NCI-H187 (cell line): ENCODE measurements at regions not wholly inside any gene's neighbourhood (a gene's known extent, or its start where the extent isn't known, plus 50 kb on each side); places are given as distances from the start of the nearest gene placed in this dataset.
"Not testable (repeated sequence)": the region's sequence is repeated elsewhere in the genome, so short reads cannot be mapped to it uniquely, and the experiment has no call there.

Experiments
- DNase-seq, 2 experiments: peaks; one replicate each; lab custom pipeline; 2025; lab: John Stamatoyannopoulos, UW

DNA sequence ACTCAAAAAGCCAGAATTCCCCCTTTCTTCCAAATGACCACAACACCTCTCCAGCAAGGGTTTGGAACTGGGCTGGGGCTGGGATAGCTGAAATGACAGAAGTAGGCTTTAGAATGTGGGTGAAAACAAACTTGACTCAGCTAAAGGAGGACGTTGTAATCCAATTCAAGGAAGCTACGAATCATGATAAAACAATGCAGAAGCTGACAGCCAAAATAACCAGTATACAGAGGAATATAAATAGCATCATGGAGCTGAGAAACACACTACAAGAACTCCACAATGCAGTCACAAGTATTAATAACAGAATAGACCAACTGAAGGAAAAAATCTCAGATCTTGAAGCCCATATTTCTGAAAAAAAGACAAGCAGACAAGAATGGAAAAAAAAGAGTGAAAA, 95.8 kb upstream of the TET2 start:
- DNase-seq: no peak

DNA sequence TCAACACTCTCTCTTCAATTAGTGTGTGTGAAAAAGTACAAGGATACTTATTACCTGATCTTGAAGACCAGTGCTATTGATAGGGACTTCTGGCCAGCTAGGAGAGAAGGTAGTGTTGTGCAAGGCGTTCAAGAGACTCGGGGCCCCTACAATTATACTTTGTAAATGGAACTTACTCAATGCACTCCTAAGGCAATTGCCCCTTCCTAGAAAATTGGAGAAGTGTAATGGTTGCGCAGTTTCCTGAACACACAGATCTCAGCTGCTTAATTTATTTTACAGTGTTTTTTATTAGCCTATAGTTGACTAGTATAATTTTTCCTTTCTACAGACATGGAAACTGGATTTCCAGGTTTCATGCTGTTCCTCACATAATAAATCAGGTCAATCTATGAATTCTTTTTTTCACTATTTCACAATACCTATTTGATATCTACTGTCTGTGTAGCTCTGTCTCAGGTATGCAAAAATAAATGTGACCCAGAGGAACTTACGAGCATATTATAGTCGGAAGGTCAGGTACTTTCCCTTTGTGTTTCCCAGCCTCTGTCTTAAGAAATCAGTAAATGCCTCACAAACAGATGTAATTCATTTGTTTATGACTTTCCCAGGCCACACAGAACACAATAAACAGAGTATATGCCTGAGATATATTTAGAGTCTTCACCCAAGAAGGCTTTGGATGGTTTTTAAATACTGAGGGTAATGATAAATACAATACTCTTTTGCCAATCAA, 89.1 kb upstream of the TET2 start:
- no peak for DNase-seq

DNA sequence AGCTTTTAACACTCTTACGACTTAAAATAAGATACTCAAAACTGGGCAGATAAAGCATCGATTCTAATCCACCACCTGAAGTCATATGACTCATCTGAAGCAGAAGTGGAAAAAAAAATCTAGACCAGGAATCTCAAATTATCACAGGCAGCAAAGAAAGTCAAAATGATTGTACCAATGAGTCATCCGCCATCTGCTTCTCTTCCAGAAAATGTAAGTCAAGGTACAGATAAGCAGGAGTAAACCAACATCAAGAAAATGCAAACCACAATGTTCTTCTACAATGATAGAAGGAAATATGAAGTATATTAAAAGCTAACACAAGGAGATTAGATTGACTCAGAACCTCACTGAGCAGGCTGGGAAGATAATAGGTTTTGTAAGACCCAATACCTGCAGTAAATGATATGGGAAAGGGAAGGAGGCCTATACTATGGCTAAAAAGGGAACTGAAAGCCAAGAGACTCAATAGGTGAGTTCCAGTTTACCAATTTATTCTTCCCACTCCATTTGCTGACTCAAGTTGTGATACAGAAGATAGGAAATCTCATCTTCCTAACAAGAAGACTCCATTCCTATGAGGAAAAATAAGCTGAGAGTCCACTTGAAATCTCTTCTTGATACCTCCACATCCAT, 88.4 kb upstream of the TET2 start:
- no peak for DNase-seq

DNA sequence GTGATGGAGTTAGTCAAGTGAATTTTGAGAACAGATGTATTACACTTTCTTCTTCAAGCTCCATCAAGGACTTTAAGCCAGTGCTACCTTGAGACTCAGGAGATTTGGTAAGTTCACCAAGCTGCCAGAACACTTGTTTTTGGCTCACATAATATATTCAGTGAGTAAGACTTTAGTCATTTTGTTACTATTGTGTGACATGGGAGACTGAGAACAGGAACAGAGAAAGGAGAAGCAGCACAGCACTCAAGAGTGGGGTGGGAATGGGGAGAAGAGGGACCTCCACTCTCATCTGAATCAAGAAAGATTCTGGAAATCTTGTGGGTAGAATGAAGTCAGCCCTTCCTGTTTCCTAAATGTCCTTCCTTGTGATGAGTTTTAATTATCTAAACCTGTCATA, 87.3 kb upstream of the TET2 start:
- no peak for DNase-seq

DNA sequence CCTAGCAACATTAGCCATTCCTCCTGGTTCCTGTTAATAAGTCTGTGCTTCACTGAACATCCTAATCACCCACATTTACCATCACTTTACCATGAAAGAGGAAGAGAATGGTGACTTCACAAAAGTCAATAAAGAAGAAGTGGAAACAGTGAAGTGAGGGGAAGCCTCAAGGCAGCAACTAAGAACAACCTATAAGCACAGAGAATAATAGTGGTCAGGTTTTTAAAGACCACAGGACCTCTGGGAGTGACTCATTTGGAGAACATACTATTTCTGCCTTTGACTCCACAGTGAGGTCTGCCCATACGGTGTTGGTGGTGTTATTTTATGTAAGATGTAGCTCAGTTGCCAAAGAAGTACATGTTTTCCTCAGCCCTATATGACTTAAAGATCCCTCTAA, 86.0 kb upstream of the TET2 start:
- DNase-seq: no peak

DNA sequence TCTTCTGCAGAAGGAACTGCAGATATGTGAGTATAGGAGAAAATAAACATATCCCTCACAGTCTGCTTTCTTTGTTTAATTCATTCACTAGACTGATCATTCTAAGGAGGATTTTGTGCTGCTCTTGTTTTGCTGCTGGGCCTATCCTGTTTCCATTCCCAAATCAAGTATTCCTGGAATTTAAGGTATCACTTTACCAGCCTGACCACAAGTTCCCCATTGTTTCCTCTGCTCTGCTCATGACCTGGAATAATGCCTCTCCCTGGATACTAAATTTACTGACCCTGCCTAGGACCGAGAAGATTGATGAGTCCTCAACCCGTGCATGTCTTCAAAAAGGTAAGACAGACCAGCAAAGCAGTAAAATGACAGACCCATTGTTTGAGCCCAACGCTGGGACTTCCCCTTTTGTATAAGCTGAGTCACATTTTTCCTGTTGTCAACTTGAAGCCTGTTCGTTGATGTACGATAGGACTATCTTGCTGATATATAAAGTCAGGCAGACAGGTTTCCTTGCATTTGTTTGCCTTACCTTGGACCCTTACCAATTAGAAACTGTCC, 85.5 kb upstream of the TET2 start:
- no peak for DNase-seq

DNA sequence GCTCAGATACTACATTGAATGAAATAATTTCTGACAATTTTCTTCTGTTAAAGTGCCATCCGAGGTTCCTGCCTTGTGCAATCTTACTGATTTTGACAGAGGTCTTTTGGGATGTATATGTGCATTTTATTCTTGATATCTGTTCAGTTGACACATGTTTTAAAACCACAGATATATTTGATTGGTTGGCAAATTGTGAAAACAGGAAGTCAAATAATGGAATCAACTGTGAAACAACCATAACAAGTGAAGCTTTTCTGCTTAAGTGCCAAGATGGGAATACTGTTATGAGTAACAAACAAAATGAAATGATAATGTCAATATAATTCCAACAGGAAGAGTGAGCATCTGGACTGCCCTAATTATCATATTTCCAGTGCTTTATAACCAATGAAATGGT, 84.9 kb upstream of the TET2 start:
- no peak for DNase-seq

DNA sequence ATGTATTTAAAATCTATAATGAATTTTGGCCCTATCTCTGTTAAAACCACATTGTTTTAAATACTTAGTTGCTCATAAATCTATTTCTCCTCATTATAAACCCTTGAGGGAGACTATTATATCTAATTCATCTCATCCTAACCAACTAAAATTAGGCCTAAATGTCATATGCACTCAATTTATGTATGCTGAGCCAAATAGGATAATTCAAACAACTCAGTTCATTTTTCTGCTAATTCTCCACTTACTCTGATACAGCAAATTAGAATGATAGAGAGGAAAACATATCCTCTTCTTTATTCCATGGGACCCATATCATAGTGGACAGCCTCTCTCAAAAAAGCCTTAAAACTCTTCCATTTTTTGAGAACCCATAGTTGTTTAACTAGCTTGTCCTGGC, 80.3 kb upstream of the TET2 start:
- no peak for DNase-seq

DNA sequence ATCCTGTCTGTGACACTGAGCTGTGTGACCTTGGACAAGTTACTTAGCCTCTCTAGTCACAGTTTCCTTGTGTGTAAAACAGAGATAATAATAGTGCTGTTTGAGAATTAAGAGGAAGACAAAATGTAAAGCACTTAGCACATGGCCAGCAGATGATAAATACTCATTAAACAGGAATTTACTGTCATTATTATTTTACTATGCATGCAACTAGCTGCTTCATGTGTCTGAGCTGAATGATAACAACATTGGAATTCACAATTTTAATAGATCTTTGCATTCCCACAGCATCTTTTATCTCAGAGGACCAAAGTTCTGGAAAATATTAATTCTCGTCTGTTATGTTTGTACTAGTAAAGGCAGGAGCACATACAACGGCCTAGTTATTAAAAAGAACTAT, 79.2 kb upstream of the TET2 start:
- no peak for DNase-seq

DNA sequence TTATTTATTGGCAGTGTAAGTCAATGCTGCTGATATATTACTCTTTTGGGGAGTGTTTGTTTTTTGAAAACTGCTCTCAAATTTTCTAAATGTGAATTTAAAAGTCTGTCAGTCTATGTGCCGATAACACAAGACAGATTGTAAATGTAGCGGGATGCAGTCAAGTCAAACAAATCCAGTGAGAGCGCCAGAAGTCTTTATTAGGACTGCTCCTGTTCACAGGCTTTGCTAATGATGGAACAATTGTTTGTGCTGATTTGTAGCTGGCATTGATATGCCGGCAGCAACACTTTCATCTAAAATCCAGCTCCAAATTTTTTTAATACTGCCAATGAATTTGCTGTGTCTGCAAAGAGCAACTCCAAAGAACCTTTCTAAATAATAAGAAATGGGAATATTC, 78.7 kb upstream of the TET2 start:
- no peak for DNase-seq

DNA sequence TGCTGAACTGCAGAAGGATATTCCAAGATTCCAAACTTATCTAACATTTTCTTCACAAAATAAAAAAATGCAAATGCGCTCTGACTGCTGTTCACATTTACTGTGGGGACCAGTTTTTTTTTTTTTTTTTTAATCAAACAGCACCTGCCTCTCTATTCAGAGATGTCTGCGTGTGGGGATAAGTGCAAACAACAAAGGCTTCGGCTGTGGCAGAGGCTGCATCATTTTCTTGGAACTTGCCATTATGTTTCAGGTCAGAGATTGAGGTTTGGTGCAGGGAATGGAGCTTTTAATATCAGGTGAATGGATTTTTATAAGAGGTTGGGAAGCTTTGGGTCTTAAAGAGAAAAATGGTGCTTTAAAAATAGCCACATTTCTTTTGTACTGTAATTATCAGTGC, 78.2 kb upstream of the TET2 start:
- DNase-seq: no peak

DNA sequence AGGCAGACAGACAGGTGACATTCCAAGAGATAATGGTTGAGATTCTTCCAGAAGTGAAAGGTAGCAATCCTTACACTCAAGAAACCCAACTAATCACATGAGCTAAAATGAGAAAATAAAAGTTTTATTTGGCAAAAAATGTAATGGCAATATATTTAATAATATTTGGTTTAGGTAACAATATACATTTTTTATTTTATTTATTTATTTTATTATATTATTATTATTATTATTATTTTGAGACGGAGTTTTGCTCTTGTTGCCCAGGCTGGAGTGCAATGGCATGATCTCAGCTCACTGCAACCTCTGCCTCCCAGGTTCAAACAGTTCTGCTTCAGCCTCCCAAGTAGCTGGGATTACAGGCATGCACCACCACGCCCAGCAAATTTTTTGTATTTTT, 74.6 kb upstream of the TET2 start:
- DNase-seq: not testable (repeated sequence)

DNA sequence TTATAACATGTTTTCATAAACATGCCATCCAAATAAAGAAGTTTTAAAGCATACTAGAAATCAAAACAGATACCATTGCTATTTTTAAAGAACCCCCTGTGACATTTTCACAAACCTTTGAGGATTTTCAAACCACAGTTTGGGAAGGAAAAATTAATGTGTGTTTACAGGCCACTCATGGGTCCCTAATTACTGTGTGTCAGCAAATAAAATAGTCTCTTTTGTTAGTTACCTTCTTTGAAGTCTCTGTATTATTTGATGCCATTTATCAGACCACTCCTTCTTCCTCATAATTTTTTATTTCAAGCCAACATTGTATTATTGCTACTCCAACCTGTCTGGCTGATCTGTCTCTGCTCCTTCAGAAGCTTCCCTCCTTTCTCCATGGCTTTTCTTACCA, 72.6 kb upstream of the TET2 start:
- no peak for DNase-seq

DNA sequence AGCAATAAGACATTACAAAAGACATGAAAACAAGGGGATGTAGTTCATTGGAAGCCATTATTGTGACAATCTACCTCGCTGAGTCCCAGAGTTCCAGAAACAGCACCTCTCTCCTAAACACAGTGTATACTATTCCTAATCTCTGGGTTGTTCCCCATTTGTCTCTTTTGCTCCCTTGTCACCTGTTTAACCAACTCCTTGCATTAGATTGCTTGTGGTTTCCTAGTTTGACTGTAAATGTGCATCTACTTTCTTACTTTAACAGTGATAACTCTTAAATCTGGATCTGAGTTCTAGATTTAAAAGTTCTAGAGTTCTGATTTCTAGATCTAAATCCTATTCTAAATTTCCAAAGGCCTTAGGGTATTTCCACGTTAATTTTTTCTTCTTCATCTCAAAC, 71.6 kb upstream of the TET2 start:
- DNase-seq: no peak

DNA sequence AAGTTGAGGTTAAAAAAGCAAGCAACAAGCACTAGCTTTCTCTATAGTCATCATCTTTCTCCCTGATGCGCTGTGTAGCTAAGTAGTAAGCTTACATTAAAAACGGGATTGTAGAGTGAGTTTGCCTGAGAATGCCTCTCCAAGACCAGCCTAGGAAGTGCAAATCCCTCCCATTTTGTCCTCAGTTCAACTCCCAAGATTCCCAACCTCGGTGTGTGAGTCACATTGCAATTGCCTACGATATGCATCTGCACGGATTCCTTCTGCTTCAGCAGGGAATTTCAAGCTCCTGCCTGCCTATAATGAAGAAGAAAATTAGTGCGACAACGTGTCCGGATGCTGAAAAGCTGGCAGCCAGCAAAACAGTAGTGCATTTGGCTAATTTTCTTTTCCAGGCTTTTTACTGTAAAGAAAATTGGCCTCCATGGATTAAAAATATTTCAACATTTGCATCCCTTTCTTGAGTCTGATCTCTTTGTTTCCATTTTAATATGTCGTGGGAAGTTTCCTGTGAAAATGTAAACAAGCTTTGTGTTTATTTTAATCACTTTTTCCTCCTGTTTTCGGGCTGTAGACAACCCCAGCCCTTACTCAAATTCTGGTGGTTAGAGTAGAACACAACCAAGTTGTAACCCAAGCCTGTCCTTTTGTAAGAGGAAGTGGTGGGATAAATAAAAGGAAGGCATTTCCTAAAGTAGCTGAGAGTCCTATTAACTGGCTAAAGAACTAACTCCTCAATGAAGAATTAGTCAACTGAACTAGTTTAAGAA, 58.4 kb upstream of the TET2 start:
- DNase-seq: no peak

DNA sequence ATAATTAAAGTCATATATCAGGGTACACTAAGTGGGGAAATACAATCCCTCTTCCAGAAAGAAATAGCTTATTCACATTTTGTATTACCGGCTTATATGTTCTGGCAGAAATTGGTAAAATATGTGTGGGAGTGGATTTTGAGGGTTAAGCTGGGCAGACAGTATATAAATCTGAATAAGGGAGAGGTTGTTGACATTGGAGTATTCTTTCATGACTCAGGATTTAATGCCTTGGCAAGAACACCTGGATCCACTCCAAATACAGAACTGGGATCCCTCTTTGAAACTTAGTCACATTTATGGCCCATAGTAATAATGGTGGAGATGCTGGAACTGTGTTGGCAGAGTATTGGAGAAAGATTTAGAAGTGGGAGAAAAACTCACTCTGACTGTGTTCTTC, 54.3 kb upstream of the TET2 start:
- DNase-seq: no peak

DNA sequence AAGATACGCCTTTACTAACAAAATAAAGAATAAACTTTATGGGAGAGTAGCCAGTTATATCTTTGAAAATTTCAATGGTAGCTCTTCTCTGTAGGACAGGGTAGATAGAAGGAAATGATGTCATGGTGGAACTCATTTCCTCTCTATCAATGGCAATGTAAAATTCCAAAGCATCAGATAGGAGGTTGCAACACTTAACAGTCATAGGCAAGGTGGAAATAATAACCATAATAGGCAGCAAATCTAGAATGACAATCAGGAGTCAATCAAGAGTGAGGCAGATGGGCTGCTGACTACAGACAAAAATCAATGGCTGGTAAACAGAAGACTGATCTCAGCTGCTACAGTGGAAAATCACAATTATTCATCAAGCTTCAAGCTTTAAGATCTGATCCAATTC, 53.9 kb upstream of the TET2 start:
- no peak for DNase-seq

DNA sequence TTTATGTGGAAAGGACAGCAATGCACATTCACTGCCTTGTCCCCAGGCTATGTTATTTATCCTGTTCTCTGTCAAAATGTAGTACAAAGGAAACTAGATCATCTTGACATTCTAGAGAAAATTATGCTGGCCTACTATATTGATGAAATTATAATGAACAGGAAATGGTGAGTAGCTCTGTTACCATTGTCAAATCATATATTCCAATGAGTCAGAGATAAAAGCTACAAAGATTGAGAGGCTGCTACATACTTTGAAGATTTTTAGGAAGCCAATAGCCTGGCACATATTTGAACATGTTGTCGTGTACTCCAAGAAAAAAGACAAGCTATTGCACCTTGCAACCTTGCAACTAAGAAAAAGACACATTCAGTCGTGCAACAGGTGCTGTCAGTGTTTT, 52.7 kb upstream of the TET2 start:
- no peak for DNase-seq
